Mucosa of descending colon (tissue), 3 donors: ENCODE measurements at regions not wholly inside any gene's neighbourhood (a gene's known extent, or its start where the extent isn't known, plus 50 kb on each side); places are given as distances from the start of the nearest gene placed in this dataset.

ENCODE experiments used
- ATAC-seq: fragments of 200-7000 bp; cut with Tn5 transposase; one replicate; pipeline ENCODE4 v1.9.1; 2020; ENCODE audit warnings: mild to moderate bottlenecking, moderate library complexity
- DNase-seq, 3 donors: peaks; one replicate each; pipeline ENCODE4 v3.0.0-alpha.2; 2020
- H3K36me3 ChIP-seq: fragments of 200-600 bp; one replicate; pipeline ENCODE4 v1.8.0; 2021; ENCODE audit warnings: low read depth, mild to moderate bottlenecking
- H3K4me1 ChIP-seq: fragments of 200-600 bp; one replicate; pipeline ENCODE4 v1.8.0; 2021; ENCODE audit warnings: low read depth, mild to moderate bottlenecking
- H3K4me3 ChIP-seq: fragments of 200-600 bp; one replicate; pipeline ENCODE4 v1.8.0; 2021; ENCODE audit warnings: mild to moderate bottlenecking
- H3K9me3 ChIP-seq: fragments of 200-600 bp; one replicate; pipeline ENCODE4 v1.8.0; 2021; ENCODE audit warnings: mild to moderate bottlenecking
- intact Hi-C, 2 donors: fragments of 100-400 bp; cut with DNase I in 1 of 2; cut with micrococcal nuclease in 1 of 2; formaldehyde crosslinking; loops; one replicate each; pipeline versions ENCODE4 v1.11.0 to v1.11.1; 2022; cut with DNase I, micrococcal nuclease
- TF ChIP-seq, protein P1 (sequence below): fragments of 200-600 bp; IDR thresholded peaks from one replicate; pipeline ENCODE4 v1.8.0; 2022; ENCODE audit warnings: antibody characterized with exemption, mild to moderate bottlenecking
- donor health status: DM: no; HTN: no; CAD: no; lungs with moderate emphysema.
- donor health status: DM: no; HTN: no; CAD: no.
- donor health status: DM: no; HTN: yes; CAD: no.

GRCh38 chr1:208421486-208421885, 177.3 kb upstream of the PLXNA2 start:
- no peak for ATAC-seq
- Histone ChIP-seq H3K4me3 (no peak overlapping the region), H3K9me3 (no peaks in the 10 kb centered on the region), H3K4me1 (no peaks in the 10 kb centered on the region), H3K36me3 (no peaks in the 10 kb centered on the region)
- intact Hi-C loops = no loop called here
- TF ChIP-seq, protein P1, sequence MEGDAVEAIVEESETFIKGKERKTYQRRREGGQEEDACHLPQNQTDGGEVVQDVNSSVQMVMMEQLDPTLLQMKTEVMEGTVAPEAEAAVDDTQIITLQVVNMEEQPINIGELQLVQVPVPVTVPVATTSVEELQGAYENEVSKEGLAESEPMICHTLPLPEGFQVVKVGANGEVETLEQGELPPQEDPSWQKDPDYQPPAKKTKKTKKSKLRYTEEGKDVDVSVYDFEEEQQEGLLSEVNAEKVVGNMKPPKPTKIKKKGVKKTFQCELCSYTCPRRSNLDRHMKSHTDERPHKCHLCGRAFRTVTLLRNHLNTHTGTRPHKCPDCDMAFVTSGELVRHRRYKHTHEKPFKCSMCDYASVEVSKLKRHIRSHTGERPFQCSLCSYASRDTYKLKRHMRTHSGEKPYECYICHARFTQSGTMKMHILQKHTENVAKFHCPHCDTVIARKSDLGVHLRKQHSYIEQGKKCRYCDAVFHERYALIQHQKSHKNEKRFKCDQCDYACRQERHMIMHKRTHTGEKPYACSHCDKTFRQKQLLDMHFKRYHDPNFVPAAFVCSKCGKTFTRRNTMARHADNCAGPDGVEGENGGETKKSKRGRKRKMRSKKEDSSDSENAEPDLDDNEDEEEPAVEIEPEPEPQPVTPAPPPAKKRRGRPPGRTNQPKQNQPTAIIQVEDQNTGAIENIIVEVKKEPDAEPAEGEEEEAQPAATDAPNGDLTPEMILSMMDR = no peak
- no peak for DNase-seq

DNA sequence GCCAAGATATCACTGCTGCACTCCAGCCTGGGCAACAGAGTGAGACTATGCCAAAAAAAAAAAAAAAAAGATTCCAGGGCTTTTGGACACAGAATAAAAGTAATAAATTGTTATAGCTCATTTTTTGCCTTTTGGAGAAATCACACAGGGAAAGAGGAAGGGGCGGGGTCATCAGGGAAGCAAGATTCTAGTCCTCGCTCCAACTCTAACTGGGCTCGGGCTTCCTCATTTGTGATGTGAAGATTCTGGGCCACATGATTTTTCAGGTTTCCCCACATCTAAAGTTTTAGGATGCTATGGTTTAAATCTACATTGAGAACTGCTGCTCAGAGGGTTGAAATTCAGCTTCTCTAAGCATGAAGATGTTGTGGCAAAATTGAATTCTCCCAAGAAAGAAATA, 179.3 kb upstream of the PLXNA2 start:
- Histone ChIP-seq H3K9me3 (no peaks in the 10 kb centered on the region), H3K4me3 (no peak overlapping the region), H3K36me3 (no peaks in the 10 kb centered on the region), H3K4me1 (no peaks in the 10 kb centered on the region)
- intact Hi-C loops = no loop called here
- DNase-seq (peak in 1 of 3 donors; percentile 4), ATAC-seq (no peak)
- TF ChIP-seq, protein P1 = no peak

DNA sequence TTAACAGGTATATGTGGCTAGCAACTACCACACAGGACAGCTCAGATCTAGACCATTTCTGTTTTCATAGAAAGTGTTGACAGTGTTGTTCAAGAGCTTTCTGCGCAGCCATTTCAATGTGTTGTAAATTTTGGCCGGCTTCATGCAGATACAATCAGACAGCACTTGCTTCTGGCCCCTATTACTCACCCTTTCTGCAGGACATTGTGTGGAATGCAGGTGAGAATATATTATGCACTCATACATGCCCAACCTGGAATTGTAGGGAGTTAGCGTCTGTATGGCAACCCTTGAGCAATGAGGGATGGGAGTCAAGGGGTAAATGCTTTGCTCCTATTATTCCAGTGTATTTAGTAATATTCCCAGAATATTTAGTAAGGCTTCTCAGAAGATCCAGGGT, 180.9 kb upstream of the PLXNA2 start:
- intact Hi-C loops = no loop called here
- DNase-seq (no peak), ATAC-seq (no peak)
- TF ChIP-seq, protein P1 = no peak
- Histone ChIP-seq H3K9me3 (no peaks in the 10 kb centered on the region), H3K36me3 (no peaks in the 10 kb centered on the region), H3K4me3 (no peak overlapping the region), H3K4me1 (no peaks in the 10 kb centered on the region)

- intact Hi-C loops = no loop called here
- H3K36me3 ChIP-seq = no peaks in the 10 kb centered on the region
- no peak overlapping the region for H3K4me3 ChIP-seq
- ATAC-seq = no peak
- no peak for DNase-seq
- TF ChIP-seq, protein P1 = no peak
- no peaks in the 10 kb centered on the region for H3K4me1 ChIP-seq
- H3K9me3 ChIP-seq = no peaks in the 10 kb centered on the region
Observed at GRCh38 chr1:208430220-208430619, 186.0 kb upstream of the PLXNA2 start.

- DNase-seq (no peak), ATAC-seq (no peak)
- intact Hi-C loops = no loop called here
- no peaks in the 10 kb centered on the region for H3K36me3 ChIP-seq
- H3K9me3 ChIP-seq = no peaks in the 10 kb centered on the region
- H3K4me3 ChIP-seq = no peak overlapping the region
- TF ChIP-seq, protein P1 = no peak
- H3K4me1 ChIP-seq = no peaks in the 10 kb centered on the region
Observed at GRCh38 chr1:208431721-208432120, 187.5 kb upstream of the PLXNA2 start.

DNA sequence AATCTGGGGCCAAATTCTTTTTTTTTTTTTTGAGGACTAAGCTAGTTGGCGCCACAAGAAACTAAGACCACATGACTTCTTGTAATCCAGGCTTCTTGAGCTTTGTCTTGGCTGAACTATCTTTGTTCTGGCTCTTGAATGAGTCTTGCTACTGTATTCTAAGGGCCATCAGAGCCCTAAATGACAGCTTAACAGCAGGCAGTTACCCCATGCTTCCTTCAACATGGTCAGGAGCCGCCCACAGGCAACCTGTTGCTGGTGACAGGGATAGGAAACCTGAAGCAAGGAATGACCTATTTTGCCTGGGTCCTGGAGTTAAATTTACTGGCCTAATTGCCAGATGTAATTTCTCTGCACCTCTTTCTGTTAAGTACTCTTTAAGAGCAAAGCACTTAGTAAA, 188.2 kb upstream of the PLXNA2 start:
- no peaks in the 10 kb centered on the region for H3K36me3 ChIP-seq
- no peaks in the 10 kb centered on the region for H3K4me1 ChIP-seq
- intact Hi-C loops = no loop called here
- H3K9me3 ChIP-seq = no peaks in the 10 kb centered on the region
- ATAC-seq (no peak), DNase-seq (no peak)
- TF ChIP-seq, protein P1 = no peak
- no peak overlapping the region for H3K4me3 ChIP-seq
